HCT116 (cell line): ENCODE measurements at regions not wholly inside any gene's neighbourhood (a gene's known extent, or its start where the extent isn't known, plus 50 kb on each side); places are given as distances from the start of the nearest gene placed in this dataset.

Source experiments
- EZH2 ChIP-seq: fragments of 200-600 bp; sonication (generic); IDR thresholded peaks from 2 replicates; pipeline ENCODE4 v1.6.1; 2017; ENCODE audit warnings: antibody characterized with exemption, mixed run types
- JUND ChIP-seq: IDR thresholded peaks from 2 replicates; pipeline ENCODE4 v1.6.1; 2012
- POLR2A ChIP-seq: IDR thresholded peaks from 2 replicates; pipeline ENCODE4 v1.7.0; 2011; ENCODE audit warnings: borderline replicate concordance; ENCODE audit not compliant: insufficient read depth, insufficient read length; ENCODE audit errors: extremely low read depth
- YY1 ChIP-seq: IDR thresholded peaks from 2 replicates; pipeline ENCODE4 v1.6.1; 2011; ENCODE audit warnings: low read length, low read depth, moderate library complexity, mild to moderate bottlenecking; ENCODE audit not compliant: insufficient replicate concordance; ENCODE audit errors: extremely low read depth
- TF ChIP-seq, protein P1 (sequence below): IDR thresholded peaks from 2 replicates; pipeline ENCODE4 v1.6.1; 2012; ENCODE audit warnings: low read depth
- TF ChIP-seq, protein P2 (sequence below), 3 experiments: fragments of 200-600 bp in 1 of 3; sonication (generic) in 1 of 3; IDR thresholded peaks in 2 of 3; conservative IDR thresholded peaks in 1 of 3; 2 replicates each; pipeline ENCODE4 v1.5.1; 2012 to 2017; ENCODE audit warnings: low read depth in 2 of 3, low read length in 2 of 3, antibody characterized with exemption in 1 of 3, borderline replicate concordance in 1 of 3, control low read depth in 1 of 3, mild to moderate bottlenecking in 1 of 3, mixed read lengths in 1 of 3, mixed run types in 1 of 3, moderate library complexity in 1 of 3; ENCODE audit not compliant: insufficient read depth in 1 of 3

DNA sequence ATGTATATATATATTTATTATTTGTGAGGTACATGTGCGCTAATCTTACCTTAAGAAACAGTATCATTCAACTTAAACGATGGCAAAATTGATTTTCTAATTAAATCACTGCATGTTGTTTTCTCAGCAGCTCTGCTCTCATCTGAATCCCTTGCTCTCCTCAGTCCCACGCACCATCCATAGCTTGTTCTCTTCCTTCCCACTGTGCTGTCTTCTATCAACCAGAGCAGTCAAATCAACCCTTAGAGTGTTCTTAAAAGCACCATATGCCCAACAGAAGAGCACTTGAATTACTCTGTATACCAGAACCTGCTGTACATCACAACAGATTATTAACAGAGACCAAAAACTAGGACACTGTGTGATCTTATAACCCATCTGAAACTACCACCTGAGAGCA, 209.4 kb upstream of the G2E3 start:
- TF ChIP-seq, protein P1, sequence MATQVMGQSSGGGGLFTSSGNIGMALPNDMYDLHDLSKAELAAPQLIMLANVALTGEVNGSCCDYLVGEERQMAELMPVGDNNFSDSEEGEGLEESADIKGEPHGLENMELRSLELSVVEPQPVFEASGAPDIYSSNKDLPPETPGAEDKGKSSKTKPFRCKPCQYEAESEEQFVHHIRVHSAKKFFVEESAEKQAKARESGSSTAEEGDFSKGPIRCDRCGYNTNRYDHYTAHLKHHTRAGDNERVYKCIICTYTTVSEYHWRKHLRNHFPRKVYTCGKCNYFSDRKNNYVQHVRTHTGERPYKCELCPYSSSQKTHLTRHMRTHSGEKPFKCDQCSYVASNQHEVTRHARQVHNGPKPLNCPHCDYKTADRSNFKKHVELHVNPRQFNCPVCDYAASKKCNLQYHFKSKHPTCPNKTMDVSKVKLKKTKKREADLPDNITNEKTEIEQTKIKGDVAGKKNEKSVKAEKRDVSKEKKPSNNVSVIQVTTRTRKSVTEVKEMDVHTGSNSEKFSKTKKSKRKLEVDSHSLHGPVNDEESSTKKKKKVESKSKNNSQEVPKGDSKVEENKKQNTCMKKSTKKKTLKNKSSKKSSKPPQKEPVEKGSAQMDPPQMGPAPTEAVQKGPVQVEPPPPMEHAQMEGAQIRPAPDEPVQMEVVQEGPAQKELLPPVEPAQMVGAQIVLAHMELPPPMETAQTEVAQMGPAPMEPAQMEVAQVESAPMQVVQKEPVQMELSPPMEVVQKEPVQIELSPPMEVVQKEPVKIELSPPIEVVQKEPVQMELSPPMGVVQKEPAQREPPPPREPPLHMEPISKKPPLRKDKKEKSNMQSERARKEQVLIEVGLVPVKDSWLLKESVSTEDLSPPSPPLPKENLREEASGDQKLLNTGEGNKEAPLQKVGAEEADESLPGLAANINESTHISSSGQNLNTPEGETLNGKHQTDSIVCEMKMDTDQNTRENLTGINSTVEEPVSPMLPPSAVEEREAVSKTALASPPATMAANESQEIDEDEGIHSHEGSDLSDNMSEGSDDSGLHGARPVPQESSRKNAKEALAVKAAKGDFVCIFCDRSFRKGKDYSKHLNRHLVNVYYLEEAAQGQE, result no peak
- TF ChIP-seq YY1, result no peak
- TF ChIP-seq EZH2, result no peak
- TF ChIP-seq POLR2A, result no peak
- TF ChIP-seq, protein P2, sequence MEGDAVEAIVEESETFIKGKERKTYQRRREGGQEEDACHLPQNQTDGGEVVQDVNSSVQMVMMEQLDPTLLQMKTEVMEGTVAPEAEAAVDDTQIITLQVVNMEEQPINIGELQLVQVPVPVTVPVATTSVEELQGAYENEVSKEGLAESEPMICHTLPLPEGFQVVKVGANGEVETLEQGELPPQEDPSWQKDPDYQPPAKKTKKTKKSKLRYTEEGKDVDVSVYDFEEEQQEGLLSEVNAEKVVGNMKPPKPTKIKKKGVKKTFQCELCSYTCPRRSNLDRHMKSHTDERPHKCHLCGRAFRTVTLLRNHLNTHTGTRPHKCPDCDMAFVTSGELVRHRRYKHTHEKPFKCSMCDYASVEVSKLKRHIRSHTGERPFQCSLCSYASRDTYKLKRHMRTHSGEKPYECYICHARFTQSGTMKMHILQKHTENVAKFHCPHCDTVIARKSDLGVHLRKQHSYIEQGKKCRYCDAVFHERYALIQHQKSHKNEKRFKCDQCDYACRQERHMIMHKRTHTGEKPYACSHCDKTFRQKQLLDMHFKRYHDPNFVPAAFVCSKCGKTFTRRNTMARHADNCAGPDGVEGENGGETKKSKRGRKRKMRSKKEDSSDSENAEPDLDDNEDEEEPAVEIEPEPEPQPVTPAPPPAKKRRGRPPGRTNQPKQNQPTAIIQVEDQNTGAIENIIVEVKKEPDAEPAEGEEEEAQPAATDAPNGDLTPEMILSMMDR (IDR thresholded peaks at IDR 0.05 in 2 of 3, conservative IDR thresholded peaks at IDR 0.05 in 1 of 3; ENCODE audit: borderline replicate concordance in 1 of 3, insufficient read depth in 1 of 3, low read depth in 2 of 3, low read length in 2 of 3), result no peak
- TF ChIP-seq JUND, result no peak
